Activated CD4-positive, alpha-beta T cell treated with anti-CD3 and anti-CD28 coated beads, Interleukin-10, Interleukin-2, amounts not matched to agents 100 ng/mL and 50 ng/mL, durations not matched to agents 16 hours and 8 hours (primary cell): ENCODE measurements at regions not wholly inside any gene's neighbourhood (a gene's known extent, or its start where the extent isn't known, plus 50 kb on each side); places are given as distances from the start of the nearest gene placed in this dataset.

Source experiments
- DNase-seq: peaks from one replicate; pipeline ENCODE4 v3.0.0-alpha.2; 2020

DNA sequence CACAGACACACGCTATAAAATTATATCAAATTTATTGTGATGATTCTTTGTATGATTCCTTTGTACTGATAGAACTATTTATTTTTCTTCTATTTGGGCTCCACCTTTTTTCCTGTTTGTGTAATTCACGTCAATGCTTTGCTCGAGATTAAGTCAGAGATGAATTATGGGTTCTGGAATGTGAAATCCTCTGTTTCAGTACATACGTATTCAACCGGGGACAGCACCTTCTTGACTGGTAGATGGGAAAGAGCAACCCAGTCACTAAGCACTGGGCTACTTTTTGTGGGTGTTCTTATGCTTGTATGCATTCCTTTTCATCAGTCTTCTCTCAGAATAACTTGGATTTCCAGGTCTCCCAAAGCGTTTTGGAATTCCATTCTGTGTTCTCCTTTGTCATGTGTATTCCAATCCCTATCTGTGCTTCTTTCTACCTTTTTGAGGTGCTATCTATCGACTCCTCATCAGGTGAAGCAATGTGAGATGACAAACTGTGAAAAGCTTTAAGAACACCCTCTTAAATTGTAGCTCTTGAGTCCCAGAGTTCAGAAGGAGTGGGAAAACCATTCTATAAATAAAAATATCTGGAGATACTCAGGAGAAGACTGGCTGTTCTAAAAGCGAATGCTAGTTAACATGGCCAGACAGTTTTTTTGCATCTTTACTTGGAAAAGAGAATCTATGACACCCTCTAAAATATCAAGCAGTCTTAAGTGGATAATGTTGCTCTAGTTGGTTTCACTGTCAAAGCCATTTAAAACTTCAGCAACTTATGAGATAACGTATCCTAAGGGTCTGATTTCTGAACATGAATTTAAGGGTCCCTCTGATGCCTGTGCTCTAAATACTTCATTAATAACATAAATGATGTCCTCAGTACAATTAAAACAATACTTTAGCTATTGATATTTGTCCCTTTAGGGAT is 197.7 kb upstream of the PREP start:
- DNase-seq = no peak

DNA sequence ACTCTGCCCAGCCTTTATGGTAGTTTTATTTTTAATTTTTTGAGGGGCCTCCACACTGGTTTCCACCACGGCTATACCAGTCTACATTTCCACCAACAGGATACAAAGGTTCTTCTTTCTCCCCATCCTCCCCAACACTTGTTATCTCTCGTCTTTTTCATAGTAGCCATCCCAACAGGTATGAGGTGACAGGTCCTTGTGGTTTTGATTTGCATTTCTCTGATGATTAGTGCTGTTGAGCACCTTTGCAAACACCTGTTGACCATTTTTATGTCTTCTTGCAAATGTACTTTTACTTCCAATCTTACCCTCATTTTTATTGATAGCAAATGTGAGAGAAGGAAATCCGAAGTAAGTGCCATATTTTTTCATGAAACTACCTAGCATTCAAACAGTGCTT is 195.4 kb upstream of the PREP start:
- DNase-seq = no peak

DNA sequence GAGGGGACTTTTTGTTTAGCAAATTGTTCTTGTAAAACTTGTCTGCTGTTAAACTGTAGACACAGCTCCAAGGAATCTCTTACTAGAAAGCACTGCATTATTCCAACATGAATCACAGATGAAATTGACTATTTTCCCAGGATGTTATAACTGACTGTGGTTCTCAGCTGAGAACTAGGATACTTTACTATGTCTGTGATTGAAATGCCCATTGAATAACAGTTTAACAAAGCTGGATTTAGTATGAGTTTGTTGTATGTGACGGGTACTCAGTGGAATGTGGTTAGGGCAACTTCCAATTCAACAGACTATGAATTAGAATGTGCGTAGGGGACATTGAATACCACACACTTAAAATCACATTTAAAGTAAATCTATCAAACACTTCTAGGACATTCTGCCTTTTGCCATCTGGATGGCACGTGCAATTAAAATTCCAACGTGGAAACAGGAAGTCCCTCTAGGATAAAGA is 193.4 kb upstream of the PREP start:
- no peak for DNase-seq

DNA sequence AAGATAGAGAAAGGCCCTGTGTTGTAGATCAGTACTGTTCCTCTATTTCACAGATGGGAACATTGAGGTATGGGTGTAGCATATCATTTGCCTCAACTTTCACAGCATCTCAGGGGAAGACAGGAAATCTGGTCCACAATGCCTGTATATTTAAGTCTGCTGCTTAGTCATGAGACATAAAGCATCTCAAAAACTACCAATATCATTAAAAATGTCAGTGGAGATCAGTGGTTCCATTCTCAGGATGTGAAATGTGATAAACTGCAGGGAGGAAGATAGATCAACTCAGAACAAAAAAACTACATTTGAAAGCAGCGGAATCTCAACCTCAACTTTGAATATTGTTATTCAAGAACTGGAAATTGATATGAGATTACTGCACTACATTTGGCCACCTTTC is 192.9 kb upstream of the PREP start:
- DNase-seq = no peak

DNA sequence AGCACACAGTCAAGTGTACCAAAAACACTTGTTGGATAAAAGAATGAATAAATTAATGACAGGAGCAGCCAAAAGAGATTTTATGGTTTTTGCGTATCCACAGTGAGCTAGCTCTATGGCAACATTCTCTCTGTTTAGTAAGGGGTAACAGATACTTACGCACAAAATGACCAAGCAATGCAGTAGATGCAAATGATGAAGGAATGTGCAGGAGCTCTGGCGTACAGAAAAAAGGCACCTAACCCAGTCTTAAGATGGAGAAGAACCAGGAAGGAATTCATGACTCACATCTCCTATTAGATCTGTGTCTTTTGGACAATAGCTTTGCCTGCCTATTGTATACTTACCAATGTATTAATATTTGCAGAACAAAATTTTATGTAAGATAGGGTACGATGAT is 191.9 kb upstream of the PREP start:
- no peak for DNase-seq

DNA sequence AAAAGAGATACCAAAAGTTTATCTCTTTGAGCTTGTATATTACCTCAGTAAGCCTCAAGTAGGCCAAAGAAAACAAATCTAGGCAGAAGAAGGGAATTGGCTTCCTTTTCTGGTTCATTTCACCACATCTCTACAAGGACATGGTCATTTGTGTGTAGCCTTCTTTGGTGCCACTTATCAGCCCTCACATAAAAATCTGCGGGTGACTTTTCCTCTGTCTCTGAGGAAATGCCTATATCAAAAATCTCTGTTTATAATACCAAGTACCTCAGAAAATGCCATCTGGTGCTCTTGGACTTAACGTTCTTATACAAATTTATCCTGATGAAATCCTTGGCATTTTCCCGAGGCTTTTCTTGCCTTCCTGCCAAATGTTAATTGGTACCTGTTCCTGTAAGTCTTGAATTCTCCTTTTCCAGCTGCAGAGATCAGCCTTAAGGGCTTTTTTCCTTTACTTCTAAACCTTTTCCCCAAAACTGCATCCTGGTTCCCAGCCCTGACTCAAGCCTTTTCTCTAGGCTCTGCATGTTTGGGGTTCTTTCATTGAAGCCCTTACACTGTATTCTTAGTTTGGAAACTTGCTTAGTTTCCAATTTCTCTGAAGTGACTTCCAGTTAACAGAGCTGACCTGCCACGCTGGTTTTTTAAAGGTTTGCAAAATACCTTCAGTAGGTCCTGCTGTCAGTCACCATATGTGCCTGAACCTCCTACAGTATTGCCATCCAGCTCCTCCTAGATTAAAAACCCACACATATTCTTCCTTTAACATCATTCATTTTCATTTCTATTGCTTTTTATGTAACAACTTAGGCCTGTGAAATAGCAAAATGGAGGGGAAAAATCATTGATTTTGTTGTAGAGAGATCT is 191.2 kb upstream of the PREP start:
- no peak for DNase-seq

DNA sequence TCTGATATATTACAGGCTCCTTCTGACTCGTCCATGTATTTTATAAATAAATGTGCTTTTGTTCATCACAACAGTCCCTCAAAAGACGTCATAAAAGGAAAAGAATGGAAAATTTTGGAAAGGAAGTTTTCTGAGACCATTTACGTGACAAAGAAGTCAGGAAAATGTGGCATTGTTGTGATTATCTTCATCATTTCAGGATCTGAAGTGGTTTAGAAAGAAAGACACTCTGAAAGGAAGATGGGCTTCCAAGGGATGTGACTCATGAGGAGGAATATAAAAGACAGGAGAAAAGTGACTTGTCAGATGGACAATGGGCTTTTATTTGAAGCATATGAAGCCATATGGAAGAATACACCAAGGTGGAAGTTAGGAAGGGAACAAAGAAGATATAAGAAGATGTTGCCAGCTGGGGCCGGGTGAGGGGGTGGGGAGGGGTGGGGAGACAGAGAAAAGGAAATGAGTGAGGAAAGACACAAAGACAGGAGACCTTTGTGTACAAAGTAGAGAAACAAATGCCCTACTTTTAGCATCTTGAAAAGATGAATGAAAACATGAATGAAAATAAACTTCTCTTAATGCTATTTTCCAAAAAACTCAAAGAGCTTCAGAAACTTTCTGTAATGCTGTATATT is 190.3 kb upstream of the PREP start:
- DNase-seq = no peak

DNA sequence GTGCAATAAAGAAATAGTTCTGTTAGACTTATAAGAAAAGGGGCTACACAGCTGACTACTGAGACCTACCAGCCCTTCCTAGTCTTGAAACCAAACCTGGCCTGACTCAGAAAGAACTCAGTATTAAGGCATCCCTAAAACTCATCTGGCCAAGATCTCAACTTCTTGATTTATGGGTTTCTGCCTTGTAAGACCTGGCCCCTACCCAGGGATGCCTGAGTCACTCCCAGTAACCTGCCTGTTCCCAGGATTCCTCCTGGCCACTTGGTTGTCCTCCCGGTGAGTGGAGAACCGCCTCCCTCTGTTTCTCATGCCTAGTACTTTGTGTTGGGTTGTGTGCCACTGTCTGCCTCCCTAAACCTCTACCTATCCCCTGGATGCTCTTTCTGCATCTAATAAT is 189.4 kb upstream of the PREP start:
- DNase-seq = no peak

DNA sequence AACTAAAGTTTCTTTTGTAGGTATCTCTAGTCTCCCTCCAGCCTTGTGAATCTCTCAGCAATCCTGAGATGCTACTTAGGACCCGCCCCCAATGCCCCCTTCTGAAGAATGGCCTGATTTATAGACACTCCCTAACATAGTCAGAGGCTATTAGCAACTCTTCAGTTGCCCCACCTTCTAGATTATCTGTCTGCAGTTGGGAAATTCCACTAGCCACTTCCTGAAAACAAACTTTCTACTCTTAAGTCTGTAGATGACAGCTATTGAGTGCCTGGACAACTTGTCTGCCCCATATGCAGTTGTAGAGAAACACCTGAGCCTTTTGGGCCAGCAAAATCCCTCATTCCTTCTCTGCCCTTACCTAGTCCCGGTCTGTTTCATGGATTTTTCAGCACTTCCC is 188.2 kb upstream of the PREP start:
- peak; percentile 79 for DNase-seq

DNA sequence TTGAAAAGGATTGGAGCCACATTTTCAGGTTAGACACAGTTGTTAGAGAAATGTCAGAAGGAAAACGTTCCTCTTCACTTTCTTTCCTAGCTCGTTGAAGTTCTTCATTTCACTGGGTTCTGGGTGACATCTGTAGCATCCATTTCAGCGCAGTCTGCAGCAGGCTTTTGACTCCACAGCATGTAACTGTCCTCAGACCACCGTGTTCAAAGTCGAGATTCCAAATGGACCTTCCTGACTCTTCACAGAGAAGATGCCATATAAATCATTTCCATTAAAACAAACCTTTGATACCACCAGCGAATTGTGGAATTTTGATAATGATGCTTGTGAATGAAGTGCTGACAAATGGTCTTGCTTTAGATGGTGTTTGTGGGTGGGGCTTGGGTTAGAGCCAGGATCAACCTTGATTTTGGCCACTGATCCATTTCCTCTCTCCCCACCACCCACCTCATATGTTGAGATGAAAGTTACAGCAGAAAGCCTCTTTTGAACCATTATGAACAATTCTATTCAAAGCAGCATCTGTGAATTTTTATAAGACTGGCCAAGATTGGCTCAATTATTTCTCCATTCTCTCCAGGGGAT is 185.3 kb upstream of the PREP start:
- DNase-seq = no peak

DNA sequence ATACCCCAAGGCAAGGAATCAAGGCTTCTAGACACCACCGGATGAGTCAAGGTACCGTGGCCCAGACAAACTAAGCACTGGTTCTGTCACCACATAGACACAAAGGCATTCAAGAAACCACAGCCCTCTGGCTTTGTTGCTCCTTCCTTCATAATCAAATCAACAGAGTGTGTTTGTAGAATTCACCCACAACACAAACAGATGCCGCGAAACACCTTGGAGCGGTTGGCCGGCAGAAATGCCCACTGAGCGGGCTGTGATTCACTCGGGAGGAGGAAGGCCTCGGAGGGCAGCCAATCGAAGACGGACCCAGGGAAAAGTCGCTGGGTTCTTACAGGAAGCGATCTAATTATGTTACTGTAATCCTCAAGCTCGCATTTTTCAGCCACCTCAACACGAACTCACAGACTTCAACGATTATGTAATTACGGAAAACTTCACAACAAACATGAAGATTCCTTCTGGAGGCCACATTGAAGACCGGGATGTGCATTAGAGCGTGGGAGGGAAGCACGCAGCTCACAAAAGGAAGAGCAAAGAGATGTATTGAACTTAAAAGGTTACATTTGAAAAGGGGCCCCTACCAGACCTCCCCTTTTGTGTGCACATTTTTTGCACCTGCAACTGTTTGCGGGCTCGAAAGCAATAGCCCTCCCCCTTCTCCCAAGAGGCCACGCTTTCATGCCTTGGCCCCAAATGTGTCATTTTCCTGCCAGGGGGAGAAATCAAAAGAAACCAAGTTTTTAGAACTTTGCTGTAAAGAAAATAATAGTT is 184.7 kb upstream of the PREP start:
- peak; percentile 33 for DNase-seq

DNA sequence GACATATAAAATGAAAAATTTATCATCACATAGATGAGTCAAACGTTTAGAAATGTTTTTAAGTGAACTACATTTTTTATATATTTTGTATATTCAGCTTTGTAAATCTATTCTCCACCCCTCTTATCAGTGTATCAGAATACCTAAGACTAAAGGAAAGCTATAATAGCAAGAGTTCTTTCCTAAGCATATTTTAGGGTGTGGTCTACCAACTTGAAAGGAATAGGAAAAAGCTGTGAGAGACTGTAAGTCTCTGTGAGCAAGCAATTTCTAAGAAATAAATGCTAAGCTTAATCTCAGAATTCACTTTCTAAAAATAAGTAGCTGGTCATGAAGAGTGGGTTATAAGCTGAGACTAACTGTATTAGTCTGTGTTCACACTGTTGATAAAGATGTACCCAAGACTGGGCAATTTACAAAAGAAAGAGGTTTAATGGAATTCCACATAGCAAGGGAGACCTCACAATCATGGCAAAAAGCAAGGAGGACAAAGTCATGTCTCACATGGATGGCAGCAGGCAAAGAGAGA is 175.4 kb upstream of the PREP start:
- no peak for DNase-seq

DNA sequence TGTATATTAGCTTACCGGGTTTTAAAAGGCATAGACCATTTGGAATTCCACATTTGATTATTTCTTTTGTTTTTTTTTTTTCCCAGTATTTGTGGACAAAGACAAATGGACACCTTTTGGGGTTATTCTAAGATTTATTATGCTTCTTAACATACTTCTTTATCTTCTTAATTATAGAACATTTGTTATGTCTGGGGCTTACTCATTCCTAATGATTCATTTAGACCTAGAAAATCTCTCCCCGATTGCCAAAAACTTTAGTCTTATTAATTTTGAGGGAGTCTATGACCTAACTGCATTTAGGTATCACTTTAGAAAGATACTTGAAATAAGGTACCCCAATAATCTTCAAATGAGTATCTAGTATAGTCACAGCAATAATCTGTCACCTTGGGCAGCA is 170.7 kb upstream of the PREP start:
- DNase-seq = no peak

DNA sequence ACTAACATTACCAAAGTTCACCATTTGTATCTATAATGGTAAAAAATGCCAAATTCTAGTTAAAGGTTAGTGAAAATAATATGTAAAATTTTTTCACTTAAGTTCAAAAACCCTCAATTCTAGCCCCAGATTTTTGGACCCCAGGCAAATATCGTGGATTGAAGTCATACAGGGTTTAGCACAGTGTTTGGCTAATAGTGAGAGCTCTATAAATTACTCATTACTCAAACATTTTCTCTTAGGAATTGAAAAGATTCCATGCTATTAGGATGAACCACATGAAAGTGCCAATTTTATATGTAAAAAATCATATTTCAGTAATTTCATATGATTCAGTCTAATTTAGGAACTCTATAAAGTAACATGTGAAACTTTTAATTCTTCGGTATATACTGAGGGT is 170.3 kb upstream of the PREP start:
- no peak for DNase-seq

DNA sequence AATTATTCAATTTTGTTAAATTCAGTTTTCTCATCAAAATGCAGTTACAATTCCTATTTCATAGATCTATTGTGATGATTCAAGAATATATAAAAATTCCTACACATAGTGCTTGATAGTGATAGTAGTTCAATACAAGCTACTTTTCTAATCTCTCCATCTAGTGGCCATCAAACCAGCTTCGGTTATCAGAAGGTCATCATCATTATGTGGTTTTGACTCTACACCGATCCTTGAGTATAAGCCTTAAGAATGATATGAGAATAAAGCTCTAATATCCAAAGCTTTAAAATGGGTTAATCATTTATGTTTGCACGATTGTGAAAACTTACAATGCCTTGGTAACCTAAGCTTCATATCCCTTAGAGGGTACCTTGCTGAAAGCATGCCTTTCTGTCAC is 167.5 kb upstream of the PREP start:
- DNase-seq = no peak

DNA sequence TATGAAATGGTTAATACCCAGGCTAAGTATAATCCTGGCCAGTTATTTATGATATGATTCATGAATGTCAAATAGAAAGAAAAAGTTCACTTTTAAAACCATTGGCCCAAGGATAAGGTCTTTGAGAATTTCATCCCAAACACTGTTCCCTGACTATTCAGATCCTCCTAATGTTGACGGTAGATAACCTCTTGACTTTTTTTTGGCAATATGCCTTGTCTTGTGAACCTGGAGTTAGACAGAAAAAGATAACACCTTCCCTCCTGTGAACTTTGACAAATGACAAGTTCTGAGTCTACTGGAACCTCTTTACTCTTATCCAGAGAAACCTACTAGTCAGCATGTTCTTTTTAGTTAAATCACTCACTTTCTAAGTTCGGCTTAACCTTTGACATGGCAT is 166.8 kb upstream of the PREP start:
- DNase-seq = no peak

DNA sequence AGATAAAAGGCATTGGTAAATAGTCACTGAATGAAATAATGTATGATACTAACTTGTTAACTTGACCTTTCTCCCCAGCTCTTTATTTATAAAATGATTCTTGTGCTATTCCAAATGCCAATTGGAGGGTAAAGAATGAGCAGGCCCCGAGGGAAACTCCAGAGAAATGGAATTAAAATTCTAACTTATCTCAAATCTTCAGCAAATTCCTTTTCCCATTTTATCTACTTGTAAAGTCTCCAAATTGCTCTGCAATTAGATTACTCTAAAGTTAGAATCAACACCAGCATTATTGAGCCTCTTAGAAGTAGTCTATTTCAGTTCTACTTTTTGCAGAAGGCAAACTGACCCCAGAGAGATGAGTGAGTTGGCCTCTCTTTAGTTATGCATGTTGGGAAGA is 165.9 kb upstream of the PREP start:
- DNase-seq = no peak

DNA sequence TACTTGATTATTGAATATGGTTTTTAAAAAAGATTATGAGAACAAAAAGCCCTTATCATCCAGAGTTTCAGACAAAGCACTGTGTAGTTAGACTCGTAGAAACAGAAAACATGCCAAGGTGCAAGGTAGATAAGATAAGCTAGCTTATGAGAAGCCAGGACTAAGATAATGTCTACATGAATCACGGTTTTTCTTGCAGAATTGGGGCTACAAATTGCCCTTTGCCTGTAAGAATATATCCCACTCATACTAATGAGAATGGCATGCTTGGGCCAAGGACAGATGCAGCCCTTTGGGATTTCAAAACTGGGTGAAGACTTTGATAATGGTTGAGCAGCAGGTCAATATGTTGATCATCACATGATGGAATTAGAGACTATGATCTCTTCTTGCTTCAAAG is 165.3 kb upstream of the PREP start:
- no peak for DNase-seq

DNA sequence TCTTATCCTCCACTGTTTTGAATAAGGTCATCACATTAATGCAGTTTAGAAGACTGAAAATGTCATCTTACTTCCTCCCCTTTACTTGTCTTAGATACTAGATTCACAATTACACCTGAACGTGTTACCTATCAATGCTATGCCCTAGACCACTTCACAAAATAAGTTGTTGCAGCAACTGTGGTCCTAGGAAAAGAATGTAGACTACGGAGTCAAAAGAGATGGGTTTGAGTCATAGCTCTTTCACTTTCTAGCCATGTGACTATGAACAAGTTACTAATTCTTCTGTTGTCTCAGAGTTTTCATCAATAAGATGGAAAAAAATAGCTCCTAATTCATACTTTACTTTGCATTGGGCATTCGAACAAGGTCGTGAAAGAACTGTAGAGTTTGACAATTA is 164.3 kb upstream of the PREP start:
- DNase-seq = peak; percentile 24

DNA sequence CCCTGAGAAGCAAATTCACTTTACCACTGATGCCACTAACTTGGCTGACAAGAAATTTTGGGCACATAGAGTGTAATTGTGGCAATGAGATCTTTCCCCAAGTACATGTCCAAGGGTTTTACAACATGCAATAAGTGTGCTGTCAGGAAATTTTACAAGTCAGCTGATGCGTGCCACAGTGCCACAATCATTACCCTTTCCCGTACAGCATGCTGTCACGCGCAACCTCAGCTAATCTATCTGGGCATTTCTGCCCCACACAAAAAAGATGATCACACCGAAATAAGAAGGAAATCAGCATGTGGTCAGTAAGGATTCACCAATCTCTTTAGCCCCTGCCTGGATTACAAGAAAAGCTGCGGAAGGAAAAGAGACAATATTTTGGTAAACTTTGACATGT is 163.6 kb upstream of the PREP start:
- no peak for DNase-seq

DNA sequence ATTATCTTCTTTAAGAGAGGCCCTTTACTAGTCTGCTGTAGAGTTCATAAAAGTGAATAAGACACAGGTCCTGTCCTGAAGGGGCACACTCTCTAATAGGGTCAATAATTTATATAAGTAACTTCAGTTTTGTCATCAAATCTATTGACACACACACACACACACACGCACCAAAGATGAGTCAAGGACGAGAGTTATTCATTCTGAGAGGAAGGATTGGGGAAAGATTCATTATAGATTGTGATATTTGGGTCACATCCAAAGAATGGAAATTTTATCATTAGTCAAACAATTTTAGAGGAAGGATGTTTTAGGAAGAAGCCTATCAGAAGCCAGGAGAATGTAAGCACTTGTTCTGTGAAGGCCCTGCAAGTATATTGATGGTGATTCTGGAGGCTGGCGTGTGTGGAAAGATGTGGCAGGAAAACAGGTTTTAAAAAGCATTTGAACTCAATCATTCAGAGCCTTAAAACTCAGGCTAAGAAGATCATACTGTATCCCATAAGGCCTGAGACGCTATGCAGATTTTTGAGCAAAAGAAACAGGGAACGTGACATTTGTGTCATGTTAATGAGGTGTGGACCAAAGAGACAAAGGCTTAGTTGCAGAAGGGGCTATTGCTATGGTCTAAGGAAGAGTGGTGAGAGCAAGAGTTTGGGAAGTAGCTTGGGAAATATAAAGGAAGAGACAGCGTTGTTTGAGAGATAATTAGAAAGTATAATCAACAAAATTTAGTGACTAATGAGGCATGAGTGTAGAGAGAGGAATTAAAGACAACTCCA is 161.4 kb upstream of the PREP start:
- no peak for DNase-seq
